GM19351 (cell line): ENCODE measurements at regions not wholly inside any gene's neighbourhood (a gene's known extent, or its start where the extent isn't known, plus 50 kb on each side); places are given as distances from the start of the nearest gene placed in this dataset.
"Not testable (repeated sequence)": the region's sequence is repeated elsewhere in the genome, so short reads cannot be mapped to it uniquely, and the experiment has no call there.

Experiments
- ATAC-seq: cut with Tn5 transposase; IDR thresholded peaks from one replicate; pipeline ENCODE4 v1.9.1; 2021; ENCODE audit warnings: mild to moderate bottlenecking, moderate library complexity; ENCODE audit not compliant: unreplicated experiment

GRCh38 chr2:190005513-190005912, 57.0 kb downstream of the MSTN start:
- ATAC-seq, result no peak

GRCh38 chr2:189999661-190000060, 62.9 kb downstream of the MSTN start:
- no peak for ATAC-seq

GRCh38 chr2:189998665-189999064, 63.9 kb downstream of the MSTN start:
- not testable (repeated sequence) for ATAC-seq

- no peak for ATAC-seq
Observed at GRCh38 chr2:189997016-189997415, 65.5 kb downstream of the MSTN start.

- no peak for ATAC-seq
Observed at GRCh38 chr2:189995679-189996078, 66.8 kb downstream of the MSTN start.

GRCh38 chr2:189982780-189983394, 79.6 kb downstream of the MSTN start:
- ATAC-seq, result no peak

GRCh38 chr2:189982087-189982486, 80.4 kb downstream of the MSTN start:
- ATAC-seq, result no peak

- not testable (repeated sequence) for ATAC-seq
Observed at GRCh38 chr2:189976488-189976887, 86.0 kb downstream of the MSTN start.

- no peak for ATAC-seq
Observed at GRCh38 chr2:189960346-189960745, 102.2 kb downstream of the MSTN start.

GRCh38 chr2:189959450-189959849, 103.1 kb downstream of the MSTN start:
- ATAC-seq, result no peak

- peak; percentile 36 for ATAC-seq
Observed at GRCh38 chr2:189954989-189955388, 107.5 kb downstream of the MSTN start.

- ATAC-seq, result peak; percentile 90
Observed at GRCh38 chr2:189952536-189953109, 109.9 kb downstream of the MSTN start.

- ATAC-seq, result peak; percentile 33
Observed at GRCh38 chr2:189951791-189952535, 110.6 kb downstream of the MSTN start.

GRCh38 chr2:189943009-189943408, 119.5 kb downstream of the MSTN start:
- ATAC-seq, result no peak

GRCh38 chr2:189940913-189941312, 121.6 kb downstream of the MSTN start:
- ATAC-seq, result no peak

- ATAC-seq, result no peak
Observed at GRCh38 chr2:189937691-189938090, 124.8 kb downstream of the MSTN start.

- ATAC-seq, result no peak
Observed at GRCh38 chr2:189933911-189934399, 128.6 kb downstream of the MSTN start.

- peak; percentile 99 for ATAC-seq
Observed at GRCh38 chr2:189933041-189933440, 129.5 kb downstream of the MSTN start.

GRCh38 chr2:189927823-189928222, 134.7 kb downstream of the MSTN start:
- ATAC-seq, result no peak
